C4-2B (cell line): ENCODE measurements at regions not wholly inside any gene's neighbourhood (a gene's known extent, or its start where the extent isn't known, plus 50 kb on each side); places are given as distances from the start of the nearest gene placed in this dataset.

Experiments used
- H3K27ac ChIP-seq: fragments of 450-650 bp; 2 replicates; pipeline ENCODE4 v1.5.1; 2017
- ZFX ChIP-seq: fragments of 450-650 bp; IDR thresholded peaks from 2 replicates; pipeline ENCODE4 v1.6.1; 2017
- TF ChIP-seq, protein P1 (sequence below): fragments of 450-650 bp; conservative IDR thresholded peaks from 2 replicates; pipeline ENCODE4 v1.5.1; 2017; ENCODE audit warnings: mild to moderate bottlenecking

DNA sequence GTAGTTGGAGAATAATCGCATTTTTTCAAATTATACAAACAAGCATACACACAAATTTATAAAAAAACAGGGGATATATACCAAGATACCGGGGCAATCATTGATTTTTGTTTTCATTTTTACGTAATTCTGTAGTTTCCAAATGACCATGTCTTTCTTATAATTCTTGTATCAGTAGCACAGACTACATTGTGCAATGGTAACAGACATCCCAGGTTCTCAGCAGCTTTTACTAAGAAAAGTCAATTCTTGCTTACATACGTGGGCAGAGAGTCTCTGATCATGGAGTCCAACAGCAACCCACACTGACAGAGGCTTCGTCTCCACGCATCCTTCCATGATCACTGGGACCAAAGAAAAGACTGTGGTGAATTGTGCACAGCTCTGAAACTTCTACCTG, 441.3 kb downstream of the TBL1XR1 start:
- no peak overlapping the region for H3K27ac ChIP-seq
- no peak for TF ChIP-seq ZFX
- TF ChIP-seq, protein P1, sequence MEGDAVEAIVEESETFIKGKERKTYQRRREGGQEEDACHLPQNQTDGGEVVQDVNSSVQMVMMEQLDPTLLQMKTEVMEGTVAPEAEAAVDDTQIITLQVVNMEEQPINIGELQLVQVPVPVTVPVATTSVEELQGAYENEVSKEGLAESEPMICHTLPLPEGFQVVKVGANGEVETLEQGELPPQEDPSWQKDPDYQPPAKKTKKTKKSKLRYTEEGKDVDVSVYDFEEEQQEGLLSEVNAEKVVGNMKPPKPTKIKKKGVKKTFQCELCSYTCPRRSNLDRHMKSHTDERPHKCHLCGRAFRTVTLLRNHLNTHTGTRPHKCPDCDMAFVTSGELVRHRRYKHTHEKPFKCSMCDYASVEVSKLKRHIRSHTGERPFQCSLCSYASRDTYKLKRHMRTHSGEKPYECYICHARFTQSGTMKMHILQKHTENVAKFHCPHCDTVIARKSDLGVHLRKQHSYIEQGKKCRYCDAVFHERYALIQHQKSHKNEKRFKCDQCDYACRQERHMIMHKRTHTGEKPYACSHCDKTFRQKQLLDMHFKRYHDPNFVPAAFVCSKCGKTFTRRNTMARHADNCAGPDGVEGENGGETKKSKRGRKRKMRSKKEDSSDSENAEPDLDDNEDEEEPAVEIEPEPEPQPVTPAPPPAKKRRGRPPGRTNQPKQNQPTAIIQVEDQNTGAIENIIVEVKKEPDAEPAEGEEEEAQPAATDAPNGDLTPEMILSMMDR, result no peak

DNA sequence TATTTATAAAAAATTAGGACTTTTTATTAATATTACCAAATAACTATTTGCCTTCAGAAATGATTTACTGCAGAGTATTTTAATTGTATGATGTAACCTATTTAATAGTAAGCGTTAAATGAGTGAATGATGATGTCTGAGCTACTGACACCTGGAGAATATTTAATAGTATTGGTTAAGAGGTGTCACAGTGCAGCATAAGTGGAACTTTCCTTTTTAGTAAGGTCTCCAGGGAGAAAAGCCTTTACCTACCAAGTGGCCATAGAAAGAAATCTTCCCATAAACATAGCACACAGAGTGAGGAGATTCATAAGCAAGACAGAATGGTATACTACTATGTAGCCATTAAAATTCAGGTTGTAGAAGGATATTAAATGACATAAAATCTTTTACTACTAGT, 441.7 kb downstream of the TBL1XR1 start:
- H3K27ac ChIP-seq, result no peak overlapping the region
- TF ChIP-seq, protein P1, result no peak
- no peak for TF ChIP-seq ZFX

DNA sequence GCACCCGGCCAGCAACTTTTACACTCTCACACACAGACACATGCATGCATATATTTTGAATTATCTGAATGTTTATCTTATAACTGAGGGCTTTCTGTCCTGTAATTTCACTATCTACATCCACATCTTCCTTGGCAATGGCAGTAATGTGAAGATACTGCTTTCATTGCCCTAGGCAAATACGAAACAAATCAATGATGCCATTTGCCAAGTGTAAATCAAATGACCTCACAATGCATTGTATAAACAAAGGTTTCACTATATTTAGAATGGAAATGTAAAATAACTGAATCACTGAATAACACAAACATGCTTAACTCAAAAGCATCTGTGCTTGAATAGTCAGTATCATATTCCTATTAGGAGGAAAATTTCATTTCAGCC, 455.6 kb downstream of the TBL1XR1 start:
- peak overlapping the region; percentile 35 for H3K27ac ChIP-seq
- TF ChIP-seq ZFX, result no peak
- TF ChIP-seq, protein P1, result no peak

DNA sequence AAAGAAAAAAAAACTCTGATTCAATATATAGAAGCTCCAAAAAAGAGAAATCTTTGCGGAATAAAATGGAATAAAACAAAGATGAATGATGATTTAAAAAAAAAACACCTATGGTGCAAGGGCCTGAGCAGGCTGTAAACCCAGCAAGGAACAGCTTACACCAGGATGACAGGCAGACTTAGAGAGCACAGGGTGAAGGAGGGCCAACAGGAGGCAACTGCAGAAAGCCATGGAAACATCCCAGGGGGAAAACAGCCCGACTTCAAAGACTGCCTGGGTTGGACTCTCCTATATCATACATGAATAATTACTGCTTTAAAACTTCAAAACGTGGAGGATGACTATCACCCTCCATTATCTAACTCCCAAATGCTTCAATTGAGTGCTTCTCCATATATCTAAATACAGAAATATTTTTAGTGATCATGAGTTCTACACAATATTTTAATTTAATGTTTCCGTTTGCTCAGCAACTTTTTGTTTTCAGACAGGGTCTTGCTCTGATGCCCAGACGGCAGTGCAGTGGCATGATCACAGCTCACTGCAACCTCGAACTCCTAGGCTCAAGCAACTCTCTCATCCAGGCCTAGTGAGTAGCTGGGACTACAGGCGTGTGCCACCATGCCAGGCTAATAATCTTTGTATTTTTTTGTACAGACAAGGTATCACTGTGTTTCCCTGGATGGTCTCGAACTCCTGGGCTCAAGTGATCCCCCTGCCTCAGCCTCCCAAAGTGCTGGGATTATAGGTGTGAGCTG, 456.2 kb downstream of the TBL1XR1 start:
- no peak for TF ChIP-seq ZFX
- TF ChIP-seq, protein P1, result no peak
- H3K27ac ChIP-seq, result peak overlapping the region; percentile 35

DNA sequence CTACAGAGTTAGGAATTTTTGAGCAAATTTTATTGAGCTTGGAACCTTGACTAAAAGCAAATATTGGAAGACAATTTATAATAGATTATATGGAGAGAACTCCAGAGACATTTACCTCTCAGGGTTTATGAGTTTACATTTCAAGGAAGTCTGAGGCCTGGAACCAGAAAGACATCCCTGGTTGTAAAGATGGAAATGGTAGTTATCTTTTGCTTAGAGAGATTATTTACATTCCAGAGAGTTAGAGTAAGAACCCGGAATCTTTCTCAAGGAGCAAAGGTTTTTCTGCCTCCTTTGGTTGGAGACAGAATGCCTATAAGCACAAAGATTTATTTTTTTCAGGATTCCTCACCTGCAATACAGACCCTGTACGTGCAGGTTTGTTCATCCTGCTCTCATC, 458.1 kb downstream of the TBL1XR1 start:
- TF ChIP-seq ZFX, result no peak
- TF ChIP-seq, protein P1, result 0 out of 2 replicates have a peak, but pooled peaks have one; percentile 2
- H3K27ac ChIP-seq, result no peak overlapping the region

DNA sequence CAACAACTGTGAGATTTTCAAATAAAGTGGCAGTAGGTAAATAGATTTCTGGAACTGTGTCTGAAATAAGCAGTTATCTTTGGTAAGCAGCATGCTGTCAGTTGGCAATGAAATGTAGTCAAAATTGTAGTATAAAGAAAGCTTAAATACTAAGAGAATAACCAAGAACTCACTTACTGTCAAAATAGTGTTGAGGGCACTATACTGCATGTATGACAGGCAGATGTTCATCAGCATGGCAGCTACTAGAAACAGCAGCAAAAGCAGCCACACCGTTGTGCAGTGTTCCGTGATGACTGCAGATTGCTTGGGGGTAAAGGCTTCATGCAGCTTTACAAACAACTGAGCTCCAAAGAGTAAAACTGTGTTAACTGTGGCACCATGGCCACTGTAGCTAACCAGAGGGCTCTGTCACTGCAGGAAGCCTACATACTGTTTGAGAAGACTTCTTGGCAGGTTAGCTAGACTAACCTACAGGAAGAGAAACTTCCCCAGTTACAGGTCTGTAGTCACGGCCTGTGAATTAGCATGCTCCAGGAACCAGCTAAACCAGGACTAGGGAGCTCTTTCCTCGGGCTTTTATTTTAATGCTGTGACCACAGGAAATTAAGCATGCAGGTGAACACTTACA, 459.7 kb downstream of the TBL1XR1 start:
- H3K27ac ChIP-seq, result peak overlapping the region; percentile 54; the same call in 1 of the 2 replicates
- no peak for TF ChIP-seq ZFX
- TF ChIP-seq, protein P1, result no peak

DNA sequence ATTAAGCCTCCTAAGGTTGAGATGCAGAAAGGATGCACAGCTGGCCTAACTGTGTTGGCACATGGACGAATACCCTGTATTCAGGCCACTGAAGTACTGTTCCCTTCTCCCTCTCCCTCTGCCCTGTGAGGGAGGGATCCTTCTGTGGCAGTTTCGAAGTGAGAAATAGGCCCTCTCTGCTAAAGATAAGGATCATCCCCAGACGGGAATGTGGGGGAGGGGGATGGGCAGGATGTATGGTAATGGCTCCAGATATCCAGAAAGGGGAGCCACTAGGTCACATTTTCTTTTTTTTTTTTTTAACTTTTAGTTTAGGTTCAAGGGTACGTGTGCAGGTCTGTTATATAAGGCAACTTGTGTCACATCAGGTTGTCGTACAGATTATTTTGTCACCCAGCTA, 463.1 kb downstream of the TBL1XR1 start:
- no peak for TF ChIP-seq ZFX
- TF ChIP-seq, protein P1, result 0 out of 2 replicates have a peak, but pooled peaks have one; percentile 2
- H3K27ac ChIP-seq, result no peak overlapping the region
